NCI-H345 (cell line): ENCODE measurements at regions not wholly inside any gene's neighbourhood (a gene's known extent, or its start where the extent isn't known, plus 50 kb on each side); places are given as distances from the start of the nearest gene placed in this dataset.
"Not testable (repeated sequence)": the region's sequence is repeated elsewhere in the genome, so short reads cannot be mapped to it uniquely, and the experiment has no call there.

ENCODE experiments used
- DNase-seq: peaks from one replicate; lab custom pipeline; 2025; lab: John Stamatoyannopoulos, UW

DNA sequence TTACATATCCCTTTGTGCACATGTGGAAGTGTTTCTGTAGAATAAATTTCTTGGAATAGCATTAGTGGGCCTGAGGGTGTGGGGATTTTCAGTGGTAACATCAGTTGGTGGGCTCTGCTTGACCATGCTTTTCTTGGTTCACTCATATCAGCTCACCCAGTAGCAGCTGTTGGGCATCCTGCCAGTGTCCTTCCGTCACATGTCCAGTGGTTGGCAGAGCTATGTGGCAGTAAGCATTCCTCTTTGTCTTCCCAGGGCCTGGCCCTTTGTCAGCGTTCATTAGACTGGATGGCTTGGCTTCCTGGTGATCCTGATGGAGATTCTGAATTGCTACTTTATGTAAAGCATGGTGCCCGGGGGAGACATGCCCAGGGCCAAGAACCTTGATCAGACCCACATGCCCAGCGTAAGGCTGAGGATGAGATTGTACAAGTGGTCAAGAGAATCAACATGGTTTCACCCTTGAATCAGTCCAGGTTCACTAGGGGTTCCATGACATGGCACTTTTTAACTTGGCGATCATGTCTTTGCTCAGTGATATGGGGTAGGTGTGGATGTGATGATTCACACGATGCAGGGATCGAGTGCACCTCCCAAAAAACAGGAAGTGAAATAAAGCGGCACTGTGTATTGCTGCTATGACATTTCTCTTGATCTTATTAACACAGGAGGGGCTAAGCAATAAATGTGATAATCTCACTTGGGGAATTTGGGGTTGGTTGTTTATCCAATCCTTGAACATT, 72.1 kb upstream of the IGFBP7 start:
- no peak for DNase-seq

DNA sequence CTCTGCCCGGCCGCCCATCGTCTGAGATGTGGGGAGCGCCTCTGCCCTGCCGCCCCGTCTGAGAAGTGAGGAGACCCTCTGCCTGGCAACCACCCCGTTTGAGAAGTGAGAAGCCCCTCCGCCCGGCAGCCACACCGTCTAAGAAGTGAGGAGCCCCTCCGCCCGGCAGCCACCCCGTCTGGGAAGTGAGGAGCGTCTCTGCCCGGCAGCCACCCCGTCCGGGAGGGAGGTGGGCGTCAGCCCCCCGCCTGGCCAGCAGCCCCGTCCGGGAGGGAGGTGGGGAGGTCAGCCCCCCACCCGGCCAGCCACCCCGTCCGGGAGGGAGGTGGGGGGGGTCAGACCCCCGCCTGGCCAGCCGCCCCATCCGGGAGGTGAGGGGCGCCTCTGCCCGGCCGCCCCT, 63.0 kb upstream of the IGFBP7 start:
- not testable (repeated sequence) for DNase-seq

DNA sequence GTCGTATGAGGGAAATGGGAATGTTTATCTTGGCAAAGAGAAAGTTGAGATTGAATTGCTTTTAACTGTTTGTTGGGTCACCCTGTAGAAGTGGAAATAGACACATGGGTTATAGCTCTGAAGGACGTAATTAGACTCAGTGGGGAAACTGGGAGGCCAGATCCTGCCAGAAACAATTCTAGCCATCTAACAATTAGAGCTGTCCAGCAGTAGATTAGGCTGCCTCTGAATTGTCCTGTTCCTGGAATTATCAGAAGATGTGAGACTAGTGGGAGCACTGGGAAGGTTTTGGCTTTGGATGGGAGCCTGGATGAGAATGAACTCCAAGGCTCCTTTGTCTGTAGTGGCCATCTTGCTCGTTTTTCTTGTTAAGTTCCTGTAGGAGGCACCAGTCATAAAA, 61.9 kb upstream of the IGFBP7 start:
- no peak for DNase-seq

DNA sequence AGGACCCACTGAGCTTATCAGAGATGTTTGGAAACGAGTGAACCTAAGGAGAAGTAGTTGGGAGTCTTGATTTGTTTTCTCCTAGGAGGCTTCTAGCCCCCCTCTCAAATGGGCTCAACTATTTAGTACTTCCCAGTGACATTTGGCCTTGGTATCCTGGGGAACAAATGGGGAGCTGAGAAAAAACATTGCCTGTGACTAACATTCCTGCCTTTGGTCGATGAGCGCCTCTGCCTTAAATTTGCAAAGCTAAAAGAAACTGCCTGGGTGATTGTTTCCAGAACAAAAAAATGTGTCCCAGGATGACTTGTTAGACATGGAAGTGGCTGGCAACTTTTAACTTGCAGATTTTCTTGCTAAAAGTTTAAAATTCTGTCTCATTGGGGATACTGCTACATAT, 58.8 kb upstream of the IGFBP7 start:
- DNase-seq = no peak

DNA sequence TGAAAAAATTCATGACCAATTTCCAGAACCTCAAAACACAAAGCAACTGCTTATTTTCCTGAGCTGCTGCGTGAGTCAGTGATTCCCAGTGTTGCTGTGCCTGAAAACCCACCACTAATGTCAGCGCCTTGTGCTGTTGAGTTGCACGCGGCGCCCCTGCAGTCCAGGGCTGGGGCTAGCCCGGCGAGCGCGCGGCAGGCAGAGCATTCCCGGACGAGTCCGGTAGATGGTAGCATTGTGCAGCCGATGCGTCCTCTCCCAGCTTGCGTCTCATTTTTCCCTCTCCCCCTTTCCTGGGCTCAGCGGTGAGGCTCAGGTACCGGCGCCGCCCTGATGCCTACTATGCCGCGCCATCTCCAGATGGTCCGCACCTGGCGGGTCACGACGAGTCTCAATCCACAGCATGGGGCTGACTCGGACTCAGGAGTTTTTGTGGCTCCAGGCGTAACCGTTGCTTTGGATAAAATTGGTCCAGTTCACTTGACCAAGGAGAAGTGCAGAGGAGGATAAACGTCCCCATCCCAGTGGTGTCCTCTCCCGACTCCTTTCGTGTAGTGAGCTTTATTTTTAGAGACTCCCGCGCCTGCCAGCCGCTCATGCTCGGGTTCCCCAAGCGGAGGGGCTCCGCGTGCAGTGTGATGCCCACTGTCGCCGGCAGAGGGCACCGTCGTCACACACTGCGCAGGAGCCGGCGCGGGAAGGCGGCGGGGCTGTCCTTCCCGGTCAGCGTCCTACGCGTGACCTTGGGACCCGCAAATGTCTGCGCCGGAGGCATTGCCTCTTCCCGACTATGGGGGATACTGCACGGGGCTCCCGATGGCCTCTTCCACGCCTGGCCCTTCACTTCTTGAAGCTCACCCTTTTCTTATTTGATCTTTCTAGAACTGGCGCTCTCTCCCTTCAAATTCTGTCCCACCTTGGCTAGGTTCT, 53.6 kb upstream of the IGFBP7 start:
- peak; percentile 79 for DNase-seq

DNA sequence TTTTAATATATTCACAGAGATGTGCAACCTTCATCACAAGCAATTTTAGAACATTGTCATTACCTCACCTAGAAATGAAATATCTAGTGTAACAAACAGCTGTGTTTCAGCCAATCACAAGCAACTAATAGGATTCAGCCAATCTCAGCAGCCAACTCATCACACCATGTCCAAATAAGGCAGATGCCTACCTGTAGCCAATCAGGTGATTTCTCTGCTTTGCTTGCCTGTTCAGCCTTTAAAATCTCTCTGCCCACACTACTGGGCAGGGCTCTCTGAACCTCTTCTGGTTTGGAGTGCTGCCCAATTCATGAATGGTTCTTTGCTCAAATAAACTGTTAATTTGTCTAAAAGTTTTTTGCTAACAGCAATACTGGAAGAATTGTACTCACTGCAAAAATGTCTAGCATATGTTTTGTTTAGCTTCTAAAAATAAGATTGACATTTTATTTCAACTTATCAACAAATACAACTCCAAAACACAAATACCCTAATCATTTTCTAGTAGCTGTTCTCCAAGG, 52.4 kb upstream of the IGFBP7 start:
- no peak for DNase-seq
